A549 (cell line): ENCODE measurements at regions not wholly inside any gene's neighbourhood (a gene's known extent, or its start where the extent isn't known, plus 50 kb on each side); places are given as distances from the start of the nearest gene placed in this dataset.

Experiments used
- CTCF ChIP-seq: fragments of >200 bp; sonication (Bioruptor Twin); formaldehyde crosslinking; IDR thresholded peaks from 3 replicates; pipeline ENCODE4 v1.5.1; 2016
- JUN ChIP-seq, 2 experiments: fragments of >200 bp; sonication (Bioruptor Twin); formaldehyde crosslinking; IDR thresholded peaks; 2 replicates in 1 of 2; 3 replicates in 1 of 2; pipeline ENCODE4 v1.6.1; 2016 to 2017
- REST ChIP-seq: fragments of 200-600 bp; sonication (generic); IDR thresholded peaks from 2 replicates; pipeline ENCODE4 v1.6.1; 2016; ENCODE audit warnings: antibody characterized with exemption, mild to moderate bottlenecking, moderate library complexity

- TF ChIP-seq JUN (IDR thresholded peaks at IDR 0.05) (no peak), CTCF (no peak), REST (no peak)
These were observed 104.2 kb downstream of the SAMD9 start for GRCh38 chr7:93013446-93014061.
